Activated CD8-positive, alpha-beta memory T cell treated with anti-CD3 and anti-CD28 coated beads, Interleukin-2, amount 50 U/mL, for 4 hours (primary cell): ENCODE measurements at regions not wholly inside any gene's neighbourhood (a gene's known extent, or its start where the extent isn't known, plus 50 kb on each side); places are given as distances from the start of the nearest gene placed in this dataset.

Source experiments
- DNase-seq: peaks from one replicate; pipeline ENCODE4 v3.0.0-alpha.2; 2020

DNA sequence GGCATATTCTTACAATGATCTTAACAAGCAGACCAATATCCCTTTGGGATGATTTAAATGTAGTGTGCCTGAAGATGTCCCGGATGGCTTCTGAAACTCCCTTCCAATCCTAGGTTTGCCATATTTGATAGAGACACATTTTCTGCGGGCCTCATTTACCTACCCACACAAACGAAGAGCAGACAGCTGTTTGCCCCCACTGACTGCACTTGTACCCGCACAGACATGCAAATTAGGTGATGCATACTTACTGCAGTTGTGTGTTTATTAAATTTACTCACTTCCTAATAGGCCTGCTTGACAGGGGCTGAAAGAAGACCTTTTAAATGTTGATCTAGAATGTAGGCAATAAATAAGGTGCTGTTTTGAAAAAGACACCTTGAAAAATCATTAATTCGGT is 257.9 kb upstream of the RRP15 start:
- DNase-seq, result no peak

DNA sequence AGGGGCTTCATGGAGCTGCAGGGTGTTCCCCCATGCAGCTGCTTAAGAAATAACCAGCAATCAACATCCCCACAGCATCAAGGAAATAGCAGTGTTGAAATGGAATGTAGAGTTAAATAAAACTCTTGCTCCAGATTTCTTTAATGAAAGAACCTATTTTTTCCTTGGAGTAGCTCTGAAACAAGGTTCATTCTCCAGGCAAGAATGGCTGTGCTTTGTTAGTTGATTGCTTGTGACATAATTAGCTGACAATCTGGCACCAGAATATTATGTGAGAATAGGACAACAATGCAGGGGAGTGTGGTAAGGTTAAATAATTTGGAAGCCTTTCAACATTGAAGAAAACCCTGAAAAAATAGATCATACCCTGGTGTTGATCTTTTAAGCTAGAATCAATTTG is 254.2 kb upstream of the RRP15 start:
- DNase-seq, result no peak

DNA sequence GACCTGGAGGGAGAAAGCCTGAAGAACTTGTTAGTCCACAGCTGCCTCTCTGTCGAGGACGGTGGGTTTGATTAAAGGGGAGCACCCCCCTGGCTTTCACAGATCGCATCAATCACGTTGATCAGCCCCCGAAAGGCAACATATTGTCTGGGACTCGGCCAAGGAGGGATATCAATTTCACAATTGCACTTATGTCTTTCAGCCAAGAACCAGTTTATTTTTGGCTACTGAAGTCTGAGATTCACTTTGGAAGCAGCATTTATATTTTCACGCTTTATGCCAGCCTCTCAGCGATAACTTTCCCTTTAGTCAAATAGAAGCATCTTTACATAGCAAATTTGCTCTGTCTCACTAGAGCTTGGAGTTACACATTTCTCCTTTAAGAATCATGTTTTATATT is 253.2 kb upstream of the RRP15 start:
- no peak for DNase-seq

DNA sequence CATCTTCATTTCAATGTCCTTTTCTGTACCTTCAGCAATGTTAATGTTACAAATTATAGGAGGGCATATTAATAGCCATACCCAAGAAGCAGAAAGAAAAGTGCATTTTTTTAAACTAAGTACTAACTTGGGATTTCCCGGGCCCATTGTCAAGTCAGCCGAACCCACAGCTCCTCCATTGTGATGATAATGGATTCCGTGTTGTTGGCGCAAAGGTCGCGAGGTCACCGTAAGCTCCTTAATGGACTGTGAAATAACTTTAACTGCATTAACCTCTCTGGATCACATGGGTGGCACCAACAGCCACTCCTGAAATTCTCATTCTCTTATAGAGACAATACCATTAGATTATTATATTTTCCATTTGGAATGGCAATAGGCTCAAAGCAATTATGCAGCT is 250.6 kb upstream of the RRP15 start:
- DNase-seq, result no peak

DNA sequence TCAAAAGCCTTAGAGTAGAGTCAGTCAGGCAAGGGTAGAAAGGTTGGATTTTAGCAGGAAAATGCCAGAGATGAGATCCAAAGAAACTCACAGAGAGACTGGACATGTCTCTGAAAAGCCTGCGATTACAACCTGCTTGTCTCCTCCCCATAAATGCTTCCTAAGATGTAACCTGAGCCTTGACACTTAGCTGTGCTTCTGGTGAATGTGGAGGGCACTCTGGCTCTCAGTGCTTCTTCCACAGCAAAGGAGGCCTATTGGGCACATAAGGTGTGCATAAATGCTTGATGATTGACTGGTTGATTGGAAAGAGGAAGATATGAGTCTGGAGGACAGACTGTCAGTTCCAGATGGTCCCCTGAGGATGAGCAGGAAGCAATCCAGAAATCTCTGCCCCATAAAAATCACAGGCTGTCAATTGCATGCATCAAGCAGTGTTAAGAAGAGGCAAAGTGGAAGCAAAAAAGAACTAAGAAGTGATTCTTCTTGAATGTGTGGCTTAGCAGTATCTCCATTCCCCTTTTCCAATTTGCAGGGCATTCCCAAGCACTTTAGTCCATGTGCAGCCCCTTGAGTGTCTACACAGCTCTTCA is 236.2 kb upstream of the RRP15 start:
- DNase-seq, result no peak

DNA sequence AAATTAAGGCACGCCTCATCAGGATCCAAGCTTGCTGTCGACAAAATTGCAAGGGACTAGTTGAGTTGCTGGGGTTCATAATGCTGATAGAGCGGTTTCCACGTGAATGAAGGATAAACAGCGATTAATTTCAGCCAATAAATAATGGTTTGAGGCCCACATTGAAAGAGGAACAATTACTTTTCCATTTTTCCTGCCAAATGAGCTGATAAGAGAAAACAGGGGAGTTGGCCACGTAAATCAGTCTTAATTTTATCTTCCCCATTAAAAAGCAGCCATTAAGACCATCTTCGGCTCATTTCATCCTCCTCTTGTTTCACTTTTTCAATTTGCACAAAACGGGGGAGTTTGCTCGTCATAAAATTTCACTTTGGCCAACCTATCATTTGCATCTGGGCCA is 235.5 kb upstream of the RRP15 start:
- DNase-seq, result no peak

DNA sequence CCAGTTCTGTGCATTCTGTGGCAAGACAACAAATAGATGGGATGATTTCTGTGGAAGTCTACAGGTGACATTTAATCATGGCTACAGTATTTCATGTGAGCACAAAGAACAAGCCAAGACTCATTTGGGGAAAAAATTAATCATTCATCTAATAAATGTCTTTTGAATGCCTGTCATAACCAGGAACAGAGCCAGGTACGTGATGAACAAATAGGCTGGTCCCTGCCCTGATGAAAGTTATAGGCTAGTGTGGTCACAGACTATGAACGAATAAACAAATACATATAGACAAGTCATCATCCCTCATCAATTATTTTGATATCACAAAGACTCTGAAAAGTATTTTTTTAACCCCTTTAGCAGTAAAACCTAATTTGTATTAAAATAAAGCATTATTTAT is 226.4 kb upstream of the RRP15 start:
- DNase-seq, result no peak

DNA sequence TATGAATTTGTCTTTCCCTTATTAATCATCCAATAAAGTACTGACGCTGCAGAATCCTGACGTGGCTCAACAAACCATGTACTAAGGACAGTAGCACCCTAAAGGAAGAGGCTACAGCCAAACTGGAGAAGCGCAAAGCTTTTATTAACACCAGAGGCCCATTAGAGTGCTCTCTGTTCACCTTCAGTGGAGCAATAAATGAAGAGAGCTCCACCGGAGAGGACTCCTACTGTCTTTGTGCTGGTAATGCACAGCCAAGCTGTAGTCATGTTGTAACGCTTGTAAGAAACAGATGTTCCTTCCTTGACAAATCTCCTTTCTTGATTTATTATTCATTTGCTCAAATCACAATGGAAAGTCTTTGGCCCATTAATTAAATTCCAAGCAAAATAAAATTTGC is 220.7 kb upstream of the RRP15 start:
- DNase-seq, result no peak

DNA sequence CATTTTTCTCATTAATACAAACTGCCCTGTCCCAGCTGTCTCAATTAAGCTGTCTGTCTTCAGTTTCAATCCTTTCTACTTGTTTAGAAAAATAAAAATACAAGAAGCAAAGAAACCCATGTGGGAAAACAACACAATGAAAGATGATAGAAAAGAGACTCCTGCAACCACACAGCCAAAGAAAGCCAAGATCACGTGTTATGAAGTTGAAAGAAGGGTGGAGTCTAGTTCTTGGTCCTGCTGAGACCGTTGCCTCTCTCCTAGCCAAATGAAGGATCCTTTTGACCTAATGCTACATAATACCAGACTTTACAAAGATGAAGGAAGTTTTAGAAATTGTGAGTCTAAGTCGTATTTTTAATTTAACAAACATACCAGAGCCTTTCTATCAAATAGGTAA is 218.8 kb upstream of the RRP15 start:
- DNase-seq, result no peak

DNA sequence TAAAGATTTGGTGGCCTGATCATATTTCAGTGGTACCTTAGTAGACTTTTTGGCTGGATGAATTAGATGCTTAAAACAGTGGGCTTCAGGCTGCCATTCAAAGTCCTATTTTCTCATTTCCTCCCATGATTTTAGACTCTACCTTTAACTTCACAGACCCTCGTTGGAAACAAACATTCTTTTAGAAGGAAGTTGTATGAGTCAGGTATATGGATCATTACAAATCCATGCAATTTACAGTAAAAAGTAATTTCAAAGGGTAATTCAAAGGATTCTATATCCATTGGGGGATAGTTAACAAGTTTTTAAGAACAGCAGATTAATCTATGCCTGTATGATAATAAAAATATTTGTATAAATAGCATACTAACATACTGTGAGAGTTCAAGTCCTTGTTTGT is 216.9 kb upstream of the RRP15 start:
- no peak for DNase-seq

DNA sequence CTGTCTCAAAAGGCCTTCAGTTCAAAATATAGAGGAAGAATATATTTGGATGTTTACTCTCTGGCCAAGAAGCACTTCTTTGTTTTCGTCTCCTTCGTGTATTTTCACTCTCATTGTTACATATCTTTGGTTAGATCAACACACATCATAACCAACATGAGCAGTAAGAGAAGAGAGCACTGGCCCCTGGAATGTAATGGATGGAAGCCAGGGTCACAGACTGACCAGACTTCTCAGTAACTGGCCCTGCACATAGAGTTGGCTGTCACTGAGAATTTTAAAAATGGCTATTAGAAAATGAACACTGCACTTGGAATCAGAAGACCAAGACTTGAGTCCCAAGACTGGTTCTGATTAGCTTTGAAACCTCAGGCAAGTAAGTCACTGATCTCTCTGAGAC is 215.9 kb upstream of the RRP15 start:
- DNase-seq, result no peak

DNA sequence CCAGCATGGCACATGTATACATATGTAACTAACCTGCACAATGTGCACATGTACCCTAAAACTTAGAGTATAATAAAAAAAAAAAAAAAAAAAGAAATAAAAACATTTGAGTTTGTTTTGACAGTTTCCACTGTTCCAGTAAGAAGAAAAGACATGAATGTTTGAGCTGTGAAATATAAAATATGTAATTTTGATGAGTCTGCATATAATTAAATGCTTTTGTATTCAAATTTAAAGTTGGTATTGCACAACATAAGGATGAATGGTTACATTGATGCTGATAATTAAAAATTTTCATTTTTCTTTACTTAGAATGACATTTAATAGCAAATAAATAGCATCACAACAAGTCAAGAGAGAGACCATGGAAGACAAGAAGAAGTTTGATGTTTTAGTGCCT is 212.0 kb upstream of the RRP15 start:
- no peak for DNase-seq

DNA sequence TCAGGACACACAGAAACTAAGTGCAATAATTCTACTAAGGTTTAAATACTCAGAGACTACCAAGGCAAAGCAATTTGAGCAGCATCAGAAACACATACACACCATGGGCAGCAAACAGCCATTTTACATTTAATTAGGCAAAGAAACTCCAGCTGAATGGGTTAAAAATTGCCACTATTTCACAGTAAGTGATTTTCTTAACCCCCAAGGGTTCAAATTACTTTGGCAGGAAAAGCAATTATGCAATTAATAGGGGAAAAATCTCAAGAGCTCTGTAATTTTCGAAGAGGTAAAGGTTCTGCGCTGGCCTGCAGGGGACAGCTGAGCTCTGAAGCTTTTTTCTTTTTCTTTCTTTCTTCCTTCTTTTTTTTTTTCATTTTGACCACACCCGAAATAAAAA is 206.2 kb upstream of the RRP15 start:
- DNase-seq, result no peak

DNA sequence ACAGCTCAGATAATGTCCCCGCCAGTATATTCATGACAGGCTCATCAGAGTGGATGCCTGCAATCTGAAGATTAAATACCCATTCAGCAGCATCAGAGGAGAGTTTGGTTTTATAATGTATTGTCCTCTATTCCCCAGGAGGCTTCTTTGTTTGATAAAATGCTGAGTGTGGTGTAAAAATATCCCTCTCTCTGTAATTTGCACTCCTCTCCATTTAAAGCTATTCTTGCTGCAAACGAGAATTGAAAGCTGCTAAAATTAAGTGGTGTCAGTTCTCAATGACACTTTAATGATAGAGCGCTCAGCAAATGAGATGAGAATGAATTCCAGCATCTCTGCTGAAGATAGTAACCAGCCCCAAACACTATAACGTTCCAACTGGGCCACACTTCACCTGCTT is 205.7 kb upstream of the RRP15 start:
- no peak for DNase-seq

DNA sequence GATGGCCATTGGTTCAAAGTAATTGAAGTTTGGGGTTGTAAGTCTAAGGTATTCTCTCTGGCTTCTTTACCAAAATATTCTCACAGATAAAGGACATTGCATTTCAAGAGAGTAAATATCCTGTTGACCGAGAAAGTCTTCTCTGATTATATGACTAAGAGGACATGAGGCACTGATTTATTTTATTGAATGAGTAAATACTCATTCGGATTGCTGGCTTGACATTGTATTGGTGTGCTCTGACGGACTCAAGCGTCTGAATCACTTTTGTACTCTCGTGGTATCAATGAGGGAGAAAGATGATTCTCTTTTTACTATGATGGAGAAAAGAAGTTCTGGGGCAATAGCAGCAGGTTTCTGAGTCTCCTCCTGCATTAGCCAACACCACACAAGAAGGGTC is 205.3 kb upstream of the RRP15 start:
- no peak for DNase-seq

DNA sequence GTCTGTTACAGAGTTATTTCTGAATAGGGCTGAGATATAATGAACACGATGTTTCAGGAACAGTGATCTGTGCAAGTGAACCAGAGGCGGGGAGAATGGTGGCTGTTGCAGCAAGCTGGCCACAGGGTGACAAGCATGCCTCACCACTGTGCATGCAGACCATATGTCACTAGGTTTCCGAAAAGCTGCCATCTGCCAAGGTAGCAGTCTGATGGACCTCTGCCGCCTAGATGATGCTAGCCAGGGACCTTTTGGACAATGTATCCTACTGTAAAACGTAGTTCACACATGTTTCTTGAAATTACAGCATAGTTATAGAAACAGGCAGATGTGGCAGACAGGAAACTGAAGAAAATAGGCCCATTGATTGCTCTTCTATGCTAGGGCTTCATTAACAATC is 204.2 kb upstream of the RRP15 start:
- no peak for DNase-seq

DNA sequence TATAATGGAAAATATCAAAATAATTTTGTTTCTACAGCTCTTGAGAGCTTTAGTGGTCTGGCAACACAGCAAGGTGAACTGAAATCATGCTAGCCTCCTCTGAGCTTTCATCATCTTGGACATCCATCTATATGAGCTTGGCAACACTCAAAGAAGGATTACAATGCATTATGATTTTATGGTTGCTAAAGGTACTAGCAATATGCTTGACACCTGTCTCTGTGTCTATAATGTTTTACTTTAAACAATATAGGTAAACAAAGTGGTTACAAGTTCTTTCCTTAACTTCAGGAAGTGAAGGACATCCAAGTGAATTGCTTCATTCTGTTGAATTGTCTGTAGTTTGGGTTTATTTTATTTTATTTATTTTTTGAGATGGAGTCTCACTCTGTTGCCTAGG is 203.7 kb upstream of the RRP15 start:
- no peak for DNase-seq

DNA sequence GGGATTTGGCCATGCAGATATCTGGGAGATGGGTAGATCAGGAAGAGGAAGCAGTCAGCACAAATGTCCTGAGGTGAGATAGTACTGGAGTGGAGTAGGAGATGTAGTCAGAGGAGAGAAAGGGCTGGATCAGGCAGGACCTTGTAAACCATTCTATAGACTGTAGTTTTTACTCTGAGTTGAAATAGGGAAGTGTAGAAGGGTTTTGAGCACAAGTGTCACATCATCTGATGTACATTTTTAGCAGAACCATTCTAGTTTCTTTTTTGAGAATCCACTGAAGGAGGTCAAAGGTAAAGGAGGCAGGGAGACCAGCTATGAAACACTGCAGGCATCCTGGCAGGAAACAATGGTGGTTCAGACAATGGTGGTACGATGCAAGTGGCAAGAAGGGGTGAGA is 194.6 kb upstream of the RRP15 start:
- no peak for DNase-seq

DNA sequence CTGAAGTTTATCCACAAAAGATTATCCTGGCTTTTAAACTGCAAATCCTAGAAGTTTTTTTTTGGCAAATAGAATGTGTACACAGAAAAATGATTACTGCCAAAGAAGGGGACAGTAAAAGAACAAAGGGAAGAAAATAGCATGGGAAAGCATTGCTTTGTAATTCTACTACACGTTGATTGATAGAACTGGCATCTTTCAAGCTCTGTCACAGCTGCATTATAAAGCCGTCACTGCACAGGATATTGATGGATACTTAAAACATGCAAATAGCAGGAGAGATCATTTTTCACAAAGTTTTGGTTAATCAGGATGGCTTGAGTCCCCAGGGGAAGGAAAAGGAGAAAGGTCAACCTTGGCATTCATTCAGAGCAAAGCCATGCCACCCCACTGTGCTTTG is 183.7 kb upstream of the RRP15 start:
- DNase-seq, result no peak

DNA sequence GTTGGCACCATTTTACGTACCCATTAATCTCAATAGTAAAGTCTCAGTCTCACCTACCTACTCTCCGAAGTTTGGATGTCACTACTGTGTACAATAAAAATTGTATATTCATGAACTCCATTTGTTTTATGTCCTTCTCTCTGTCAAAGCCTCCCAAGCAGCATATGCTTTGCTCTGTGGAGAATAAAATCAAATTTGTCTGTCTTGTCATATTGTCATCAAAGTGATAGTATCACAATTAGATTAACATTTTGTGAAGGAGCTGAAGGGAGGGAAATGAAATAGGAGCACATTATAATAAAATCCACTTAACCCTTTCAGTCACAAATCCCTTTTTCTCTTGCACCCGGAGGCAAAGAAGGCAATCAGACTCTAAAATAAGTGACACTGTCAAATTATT is 177.1 kb upstream of the RRP15 start:
- DNase-seq, result no peak

DNA sequence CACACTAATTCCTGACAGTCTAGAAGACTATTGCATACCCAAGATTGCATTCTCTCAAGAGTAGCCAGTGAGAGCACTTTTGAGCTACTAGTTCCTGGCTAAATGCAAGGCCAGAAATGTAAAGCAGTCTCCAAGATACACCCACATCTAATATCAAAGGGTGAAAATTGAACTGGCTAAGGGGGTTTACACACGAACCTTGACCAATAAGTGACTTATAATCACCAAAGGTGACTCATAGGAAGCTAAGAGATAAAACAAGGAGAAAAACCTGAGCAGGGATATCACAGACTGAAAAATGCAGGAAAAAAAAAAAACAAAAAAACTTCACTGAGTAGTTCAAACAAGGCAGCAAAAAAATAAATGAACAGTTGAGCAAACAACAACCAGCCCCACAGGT is 172.2 kb upstream of the RRP15 start:
- no peak for DNase-seq

DNA sequence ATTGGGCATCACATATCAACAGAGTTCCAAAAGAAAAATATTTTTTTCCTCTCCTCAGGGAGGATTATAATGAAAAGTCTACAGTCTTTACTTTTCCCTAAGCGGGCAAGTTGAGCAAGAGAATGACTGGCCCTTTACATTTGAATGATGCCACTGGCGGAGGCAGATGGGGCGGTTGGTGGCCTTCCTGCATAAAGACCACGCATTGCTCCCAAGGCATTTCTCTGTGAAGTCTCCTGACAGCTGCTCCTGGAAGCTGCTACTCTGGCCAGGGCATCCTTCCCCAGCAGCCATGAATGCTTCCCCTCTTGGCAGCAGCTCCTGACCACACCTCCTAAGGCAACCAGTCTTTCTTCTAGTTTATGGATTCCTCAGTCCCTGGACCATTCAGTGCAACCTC is 161.1 kb upstream of the RRP15 start:
- no peak for DNase-seq

DNA sequence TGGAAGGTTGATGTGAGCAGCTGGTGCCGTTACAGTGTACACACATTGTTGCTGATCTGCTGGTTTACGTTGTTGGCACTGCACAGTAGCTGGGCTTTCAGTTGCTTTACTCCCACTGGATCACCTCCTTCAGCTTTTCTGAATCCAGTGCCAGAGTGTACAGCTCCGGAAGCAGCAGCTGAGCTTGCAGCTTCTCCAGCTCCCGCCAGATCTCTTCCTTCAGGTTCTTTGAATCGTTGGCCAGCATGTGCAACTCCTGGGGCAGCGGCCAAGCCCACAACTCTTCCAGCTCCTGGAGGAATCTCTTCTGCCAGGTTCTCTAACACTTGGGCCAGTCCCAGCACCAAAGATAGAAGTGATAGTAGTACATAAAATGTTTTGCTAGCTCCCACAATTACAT is 149.7 kb upstream of the RRP15 start:
- DNase-seq, result no peak

DNA sequence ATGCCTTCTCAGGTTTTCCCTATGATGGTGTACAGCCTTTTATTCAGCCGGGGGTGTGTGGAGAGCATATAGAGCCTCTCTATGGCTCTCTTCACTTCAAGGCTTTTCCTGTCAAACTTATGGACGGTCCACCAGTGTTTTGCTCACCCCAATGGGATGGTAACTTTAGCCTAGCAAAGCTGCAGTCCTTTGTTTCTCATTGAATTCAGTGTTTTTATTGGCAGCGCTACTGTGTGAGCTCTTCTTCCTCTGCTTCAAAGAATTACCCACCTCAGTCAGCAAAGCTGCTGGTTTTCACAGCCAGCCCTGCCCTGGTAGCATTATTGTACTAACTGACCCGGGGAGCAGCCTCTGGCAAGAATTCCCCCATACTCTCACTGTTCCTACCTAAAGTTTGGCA is 145.3 kb upstream of the RRP15 start:
- DNase-seq, result no peak

DNA sequence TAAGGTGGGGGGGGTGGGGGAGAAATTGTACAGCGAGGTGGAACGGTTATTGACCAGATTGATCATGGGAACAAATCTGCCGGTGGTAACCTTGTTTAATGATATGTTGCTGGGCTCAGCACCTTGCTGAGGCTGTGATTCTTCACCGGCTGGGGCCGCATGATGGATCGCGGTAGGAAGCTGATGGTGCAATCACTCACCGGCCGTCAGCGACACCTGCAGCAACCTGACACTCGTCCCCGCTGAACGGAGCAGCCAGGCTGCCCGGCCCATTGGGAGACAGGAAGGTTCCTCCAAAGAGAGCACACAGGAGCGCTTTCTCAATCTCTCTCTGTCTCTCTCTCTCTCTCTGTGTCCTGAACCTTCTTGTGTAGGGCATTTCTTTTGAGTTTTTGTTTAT is 128.5 kb upstream of the RRP15 start:
- DNase-seq, result no peak

DNA sequence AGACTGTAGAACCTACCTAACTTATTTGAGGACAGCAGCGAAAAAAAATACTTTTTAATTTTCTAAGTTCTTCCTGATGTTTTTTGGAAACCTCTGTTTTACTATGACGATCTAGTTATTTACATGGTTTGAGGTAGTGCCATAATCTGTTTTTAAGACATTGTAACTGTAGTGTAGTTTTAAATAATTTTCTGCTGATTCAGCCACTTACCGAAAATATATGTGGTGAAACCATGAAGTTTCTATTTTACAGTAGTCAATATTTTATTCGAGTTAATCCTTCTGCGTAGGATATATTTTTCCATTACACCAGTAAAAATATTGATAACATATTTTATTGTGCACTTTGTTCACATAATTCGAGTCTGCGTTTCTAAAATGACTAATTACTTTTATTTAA is 121.7 kb upstream of the RRP15 start:
- DNase-seq, result no peak
